GM12878 (cell line): ENCODE measurements at regions not wholly inside any gene's neighbourhood (a gene's known extent, or its start where the extent isn't known, plus 50 kb on each side); places are given as distances from the start of the nearest gene placed in this dataset.

ENCODE experiments used
- ATAC-seq: fragments of 200-7000 bp; cut with Tn5 transposase; 3 replicates; pipeline ENCODE4 v1.9.1; 2020; ENCODE audit warnings: mild to moderate bottlenecking, moderate library complexity
- BruUV-seq: library from RNA; stranded (reverse); fragments of 400-500 nt; replicated peaks from 2 replicates; lab custom pipeline; 2021; lab: Mats Ljungman, UMichigan
- CTCF ChIA-PET: fragments of 300-600 bp; sonication (Branson Sonifier 250); formaldehyde crosslinking; extraction: SDS; loops from one replicate; lab custom pipeline; 2021; ENCODE audit warnings: inconsistent platforms; lab: Yijun Ruan, JAX
- POLR2A ChIA-PET: fragments of 350-600 bp; formaldehyde crosslinking; extraction: SDS; loops from one replicate; lab custom pipeline; 2021; ENCODE audit warnings: inconsistent platforms; lab: Charles Lee
- RAD21 ChIA-PET: fragments of 300-600 bp; sonication (Branson Sonifier 250); formaldehyde crosslinking; loops from one replicate; lab custom pipeline; 2023; ENCODE audit warnings: antibody characterized with exemption; ENCODE audit not compliant: unreplicated experiment; lab: Charles Lee
- SMC1A ChIA-PET: fragments of 300-600 bp; sonication (Branson Sonifier 250); formaldehyde crosslinking; loops from one replicate; lab custom pipeline; 2023; ENCODE audit not compliant: unreplicated experiment, uncharacterized antibody; lab: Charles Lee
- DNase-seq: peaks from one replicate; pipeline ENCODE4 v3.0.0-alpha.2; 2011; ENCODE audit warnings: low read depth, low spot score
- FAIRE-seq: peaks from 3 replicates; lab custom pipeline; 2011; peaks lifted over from hg19 to GRCh38; lab: Jason Lieb, UNC
- H2AFZ ChIP-seq: 2 replicates; pipeline ENCODE4 v1.6.0; 2011; ENCODE audit warnings: low read depth, low read length, control low read depth; ENCODE audit not compliant: control insufficient read depth
- H3K27ac ChIP-seq: 2 replicates; pipeline ENCODE4 v1.5.1; 2011; ENCODE audit warnings: control low read depth; ENCODE audit not compliant: control insufficient read depth, insufficient read depth
- H3K27me3 ChIP-seq, 2 experiments: replicated peaks in 1 of 2; 2 replicates each; pipeline versions ENCODE4 v1.6.0 to v1.6.1; 2011; ENCODE audit warnings: low read length in 1 of 2; ENCODE audit not compliant: control insufficient read depth in 2 of 2, insufficient read depth in 2 of 2
- H3K36me3 ChIP-seq, 2 experiments: 2 replicates each; pipeline ENCODE4 v1.5.1; 2011; ENCODE audit warnings: low read length in 1 of 2; ENCODE audit not compliant: control insufficient read depth in 2 of 2, insufficient read depth in 2 of 2
- H3K4me1 ChIP-seq: 2 replicates; pipeline ENCODE4 v1.6.1; 2011; ENCODE audit warnings: mild to moderate bottlenecking, low read length, moderate library complexity, mixed read lengths; ENCODE audit not compliant: control insufficient read depth, insufficient read depth
- H3K4me2 ChIP-seq: 2 replicates; pipeline ENCODE4 v1.6.0; 2011; ENCODE audit warnings: control low read depth; ENCODE audit not compliant: control insufficient read depth, insufficient read depth
- H3K4me3 ChIP-seq: fragments of 200-600 bp; sonication (generic); 2 replicates; pipeline ENCODE4 v1.5.1; 2016
- H3K79me2 ChIP-seq: 2 replicates; pipeline ENCODE4 v1.6.0; 2011; ENCODE audit warnings: low read length; ENCODE audit not compliant: control insufficient read depth, insufficient read depth
- H3K9ac ChIP-seq: 2 replicates; pipeline ENCODE4 v1.8.0; 2011; ENCODE audit warnings: low read length, control low read depth, mixed read lengths; ENCODE audit not compliant: control insufficient read depth, insufficient read depth
- H3K9me3 ChIP-seq: replicated peaks from 3 replicates; pipeline ENCODE4 v1.5.1; 2011; ENCODE audit warnings: mild to moderate bottlenecking, low read length; ENCODE audit not compliant: control insufficient read depth, insufficient read depth
- H4K20me1 ChIP-seq: 2 replicates; pipeline ENCODE4 v1.6.0; 2011; ENCODE audit not compliant: control insufficient read depth, insufficient read depth
- FOXK2 ChIP-seq: fragments of 450-650 bp; IDR thresholded peaks from 2 replicates; pipeline ENCODE4 v1.6.1; 2017; ENCODE audit warnings: mild to moderate bottlenecking, moderate library complexity
- YY1 ChIP-seq: IDR thresholded peaks from 2 replicates; pipeline ENCODE4 v1.6.1; 2011; ENCODE audit warnings: low read depth, mild to moderate bottlenecking, low read length
- WGBS: methylation state at CpG from one replicate; pipeline ENCODE4 v1.1.6; 2016; ENCODE audit warnings: low lambda C conversion rate; ENCODE audit not compliant: insufficient replicate concordance, insufficient coverage; ENCODE audit errors: missing lambda C conversion rate; 5-methylcytosine and 5-hydroxymethylcytosine counted together
- in situ Hi-C: fragments of 300-500 bp; cut with MboI; formaldehyde crosslinking; loops from 9 replicates; pipeline ENCODE4 v1.14.3; 2018; ENCODE audit warnings: mixed read lengths
- intact Hi-C: fragments of 100-400 bp; cut with micrococcal nuclease; formaldehyde crosslinking; loops from one replicate; pipeline ENCODE4 v1.14.2; 2022; ENCODE audit not compliant: unreplicated experiment
- TF ChIP-seq, protein P1 (sequence below): IDR thresholded peaks from 2 replicates; pipeline ENCODE4 v1.6.1; 2012; ENCODE audit warnings: low read depth, low read length, improper control_type of control experiment
- TF ChIP-seq, protein P2 (sequence below): fragments of 450-650 bp; IDR thresholded peaks from 2 replicates; pipeline ENCODE4 v1.6.1; 2016; ENCODE audit warnings: mild to moderate bottlenecking
- TF ChIP-seq, protein P3 (sequence below): fragments of 450-650 bp; formaldehyde crosslinking; IDR thresholded peaks from 2 replicates; pipeline ENCODE4 v1.4.0; 2022; ENCODE audit warnings: mild to moderate bottlenecking, moderate library complexity
- TF ChIP-seq, protein P4 (sequence below): fragments of 450-650 bp; IDR thresholded peaks from 2 replicates; pipeline ENCODE4 v1.6.1; 2014; ENCODE audit warnings: mild to moderate bottlenecking

DNA sequence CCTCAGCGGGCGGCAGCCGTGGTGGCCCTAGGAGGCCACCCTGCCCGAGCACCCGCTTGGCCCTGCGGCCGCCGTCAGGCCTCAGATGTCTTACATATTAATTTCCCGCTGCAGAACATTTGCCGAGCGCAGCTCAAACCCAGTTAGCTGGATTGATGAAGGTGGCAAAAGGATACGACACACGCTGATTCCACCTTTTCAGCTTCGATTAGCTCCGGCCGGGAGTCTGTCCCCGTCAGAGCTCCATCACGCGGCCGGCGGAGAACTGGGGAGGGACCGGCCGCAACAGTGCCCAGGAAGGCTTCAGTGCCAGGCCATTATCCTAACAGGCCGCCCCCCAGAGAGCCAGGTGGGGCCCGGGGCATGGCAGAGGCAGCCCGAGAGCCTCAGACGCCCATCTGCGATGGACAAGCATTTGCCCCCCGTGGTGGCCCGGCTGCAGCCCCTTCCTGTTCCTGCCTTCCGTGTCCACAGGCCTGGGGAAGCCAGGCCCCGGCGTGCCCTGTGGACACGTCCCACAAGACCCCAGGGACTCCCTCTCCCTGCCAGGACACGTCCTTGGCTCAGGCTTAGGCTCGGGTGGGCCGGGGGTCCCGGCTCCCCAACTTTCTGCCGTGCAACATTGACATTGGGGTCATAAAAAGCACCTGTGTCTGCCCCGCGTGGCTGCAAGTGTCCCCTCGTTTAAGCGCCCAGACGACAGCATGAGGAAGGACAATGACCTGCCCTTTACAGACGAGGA, 133.8 kb upstream of the NKX1-1 start:
- no peak overlapping the region for H2AFZ ChIP-seq
- no peak overlapping the region for H3K9ac ChIP-seq
- no peaks in the 10 kb centered on the region for H4K20me1 ChIP-seq
- FAIRE-seq (no peak), DNase-seq (no peak), ATAC-seq (no peak)
- no peaks in the 10 kb centered on the region for H3K9me3 ChIP-seq
- H3K36me3 ChIP-seq = no peaks in the 10 kb centered on the region
- no peaks in the 10 kb centered on the region for H3K4me1 ChIP-seq
- in situ Hi-C loops = no loop called here
- no peak overlapping the region for H3K27ac ChIP-seq
- ChIA-PET CTCF (no interaction called here), SMC1A (no interaction called here), POLR2A (no interaction called here), RAD21 (no interaction called here)
- BruUV-seq = no TSS peak
- H3K4me3 ChIP-seq = no peak overlapping the region
- H3K4me2 ChIP-seq = no peak overlapping the region
- no peaks in the 10 kb centered on the region for H3K27me3 ChIP-seq
- intact Hi-C loops = no loop called here
- TF ChIP-seq, protein P1, sequence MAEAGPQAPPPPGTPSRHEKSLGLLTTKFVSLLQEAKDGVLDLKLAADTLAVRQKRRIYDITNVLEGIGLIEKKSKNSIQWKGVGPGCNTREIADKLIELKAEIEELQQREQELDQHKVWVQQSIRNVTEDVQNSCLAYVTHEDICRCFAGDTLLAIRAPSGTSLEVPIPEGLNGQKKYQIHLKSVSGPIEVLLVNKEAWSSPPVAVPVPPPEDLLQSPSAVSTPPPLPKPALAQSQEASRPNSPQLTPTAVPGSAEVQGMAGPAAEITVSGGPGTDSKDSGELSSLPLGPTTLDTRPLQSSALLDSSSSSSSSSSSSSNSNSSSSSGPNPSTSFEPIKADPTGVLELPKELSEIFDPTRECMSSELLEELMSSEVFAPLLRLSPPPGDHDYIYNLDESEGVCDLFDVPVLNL = no peak
- TF ChIP-seq, protein P2, sequence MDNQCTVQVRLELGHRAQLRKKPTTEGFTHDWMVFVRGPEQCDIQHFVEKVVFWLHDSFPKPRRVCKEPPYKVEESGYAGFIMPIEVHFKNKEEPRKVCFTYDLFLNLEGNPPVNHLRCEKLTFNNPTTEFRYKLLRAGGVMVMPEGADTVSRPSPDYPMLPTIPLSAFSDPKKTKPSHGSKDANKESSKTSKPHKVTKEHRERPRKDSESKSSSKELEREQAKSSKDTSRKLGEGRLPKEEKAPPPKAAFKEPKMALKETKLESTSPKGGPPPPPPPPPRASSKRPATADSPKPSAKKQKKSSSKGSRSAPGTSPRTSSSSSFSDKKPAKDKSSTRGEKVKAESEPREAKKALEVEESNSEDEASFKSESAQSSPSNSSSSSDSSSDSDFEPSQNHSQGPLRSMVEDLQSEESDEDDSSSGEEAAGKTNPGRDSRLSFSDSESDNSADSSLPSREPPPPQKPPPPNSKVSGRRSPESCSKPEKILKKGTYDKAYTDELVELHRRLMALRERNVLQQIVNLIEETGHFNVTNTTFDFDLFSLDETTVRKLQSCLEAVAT = no peak
- TF ChIP-seq, protein P3, sequence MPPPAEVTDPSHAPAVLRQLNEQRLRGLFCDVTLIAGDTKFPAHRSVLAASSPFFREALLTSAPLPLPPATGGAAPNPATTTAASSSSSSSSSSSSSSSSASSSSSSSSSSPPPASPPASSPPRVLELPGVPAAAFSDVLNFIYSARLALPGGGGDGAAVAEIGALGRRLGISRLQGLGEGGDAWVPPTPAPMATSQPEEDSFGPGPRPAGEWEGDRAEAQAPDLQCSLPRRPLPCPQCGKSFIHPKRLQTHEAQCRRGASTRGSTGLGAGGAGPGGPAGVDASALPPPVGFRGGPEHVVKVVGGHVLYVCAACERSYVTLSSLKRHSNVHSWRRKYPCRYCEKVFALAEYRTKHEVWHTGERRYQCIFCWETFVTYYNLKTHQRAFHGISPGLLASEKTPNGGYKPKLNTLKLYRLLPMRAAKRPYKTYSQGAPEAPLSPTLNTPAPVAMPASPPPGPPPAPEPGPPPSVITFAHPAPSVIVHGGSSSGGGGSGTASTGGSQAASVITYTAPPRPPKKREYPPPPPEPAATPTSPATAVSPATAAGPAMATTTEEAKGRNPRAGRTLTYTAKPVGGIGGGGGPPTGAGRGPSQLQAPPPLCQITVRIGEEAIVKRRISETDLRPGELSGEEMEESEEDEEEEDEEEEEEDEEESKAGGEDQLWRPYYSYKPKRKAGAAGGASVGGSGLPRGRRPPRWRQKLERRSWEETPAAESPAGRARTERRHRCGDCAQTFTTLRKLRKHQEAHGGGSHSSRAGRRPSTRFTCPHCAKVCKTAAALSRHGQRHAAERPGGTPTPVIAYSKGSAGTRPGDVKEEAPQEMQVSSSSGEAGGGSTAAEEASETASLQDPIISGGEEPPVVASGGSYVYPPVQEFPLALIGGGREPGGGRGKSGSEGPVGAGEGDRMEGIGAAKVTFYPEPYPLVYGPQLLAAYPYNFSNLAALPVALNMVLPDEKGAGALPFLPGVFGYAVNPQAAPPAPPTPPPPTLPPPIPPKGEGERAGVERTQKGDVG (CRISPR knock-in tag) = no peak
- TF ChIP-seq YY1 = no peak
- TF ChIP-seq FOXK2 = no peak
- TF ChIP-seq, protein P4, sequence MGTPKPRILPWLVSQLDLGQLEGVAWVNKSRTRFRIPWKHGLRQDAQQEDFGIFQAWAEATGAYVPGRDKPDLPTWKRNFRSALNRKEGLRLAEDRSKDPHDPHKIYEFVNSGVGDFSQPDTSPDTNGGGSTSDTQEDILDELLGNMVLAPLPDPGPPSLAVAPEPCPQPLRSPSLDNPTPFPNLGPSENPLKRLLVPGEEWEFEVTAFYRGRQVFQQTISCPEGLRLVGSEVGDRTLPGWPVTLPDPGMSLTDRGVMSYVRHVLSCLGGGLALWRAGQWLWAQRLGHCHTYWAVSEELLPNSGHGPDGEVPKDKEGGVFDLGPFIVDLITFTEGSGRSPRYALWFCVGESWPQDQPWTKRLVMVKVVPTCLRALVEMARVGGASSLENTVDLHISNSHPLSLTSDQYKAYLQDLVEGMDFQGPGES = no peak
- H3K79me2 ChIP-seq = no peaks in the 10 kb centered on the region
- WGBS = 59% methylated on average over 45 of the region's 45 CpGs
